ENCODE measurements at regions not wholly inside any gene's neighbourhood (a gene's known extent, or its start where the extent isn't known, plus 50 kb on each side); places are given as distances from the start of the nearest gene placed in this dataset.
"Not testable (repeated sequence)": the region's sequence is repeated elsewhere in the genome, so short reads cannot be mapped to it uniquely, and the experiment has no call there.

DNA sequence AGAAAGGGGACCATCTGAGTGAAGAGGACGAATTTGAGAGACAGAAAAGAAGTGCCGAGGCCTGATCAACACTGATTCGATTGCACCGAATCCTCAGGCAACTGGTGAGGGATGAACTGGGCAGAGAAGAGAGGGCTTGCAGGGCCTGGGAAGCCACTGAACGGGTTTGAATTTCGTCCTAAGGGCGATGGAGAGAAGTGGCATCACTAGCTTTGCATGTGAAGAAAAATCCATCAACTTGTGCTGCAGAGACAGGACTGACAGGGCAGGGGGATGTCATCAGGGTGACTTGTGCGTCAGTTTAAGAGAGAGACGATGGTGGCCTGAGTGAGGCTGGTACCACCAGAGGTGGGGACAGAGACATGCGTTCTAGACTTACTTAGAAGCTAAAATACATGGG is 73.7 kb upstream of the SLC22A23 start:
- Histone ChIP-seq H3K9ac (ENCODE audit: low read depth in 2 of 2, low read length in 2 of 2) (no peak overlapping the region), H3K27me3 (no peaks in the 10 kb centered on the region), H3K36me3 (no peaks in the 10 kb centered on the region), H3K4me3 (no peak overlapping the region), H3K4me1 (no peaks in the 10 kb centered on the region), H3K9me3 (no peaks in the 10 kb centered on the region), H3K27ac (no peak overlapping the region)
- intact Hi-C loops (cut with DNase I) = no loop called here
- TF ChIP-seq CTCF (IDR thresholded peaks at IDR 0.05) = no peak
- peak; percentile 14 for DNase-seq

DNA sequence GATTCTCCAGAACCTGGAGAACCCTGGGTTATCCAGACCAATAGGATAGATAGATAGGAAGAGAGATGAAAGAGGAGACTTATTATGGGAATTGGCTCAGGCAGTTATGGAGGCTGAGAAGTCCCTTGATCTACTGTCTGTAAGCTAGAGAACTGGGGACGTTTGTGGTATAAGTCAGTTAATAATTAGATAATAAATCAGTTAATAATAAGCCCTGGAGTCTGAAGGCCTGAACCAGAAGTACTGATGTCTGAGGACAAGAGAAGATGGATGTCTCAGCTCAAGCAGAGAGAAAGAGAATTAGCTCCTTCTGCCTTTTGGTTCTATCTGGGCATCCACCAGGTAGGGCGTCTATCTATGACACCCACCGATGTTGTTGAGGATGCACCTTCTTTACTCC is 72.9 kb upstream of the SLC22A23 start:
- no peak overlapping the region for H3K9ac ChIP-seq (ENCODE audit: low read depth in 2 of 2, low read length in 2 of 2)
- H3K36me3 ChIP-seq = no peaks in the 10 kb centered on the region
- no peak overlapping the region for H3K27ac ChIP-seq
- no peak for DNase-seq
- no peaks in the 10 kb centered on the region for H3K27me3 ChIP-seq
- no peak overlapping the region for H3K4me3 ChIP-seq
- intact Hi-C loops (cut with DNase I) = no loop called here
- H3K4me1 ChIP-seq = no peaks in the 10 kb centered on the region
- no peaks in the 10 kb centered on the region for H3K9me3 ChIP-seq
- no peak for TF ChIP-seq CTCF (IDR thresholded peaks at IDR 0.05)

- H3K4me1 ChIP-seq = no peaks in the 10 kb centered on the region
- no peak for DNase-seq
- no peak overlapping the region for H3K4me3 ChIP-seq
- intact Hi-C loops (cut with DNase I) = no loop called here
- H3K27ac ChIP-seq = no peak overlapping the region
- H3K9ac ChIP-seq (ENCODE audit: low read depth in 2 of 2, low read length in 2 of 2) = no peak overlapping the region
- H3K9me3 ChIP-seq = no peaks in the 10 kb centered on the region
- no peaks in the 10 kb centered on the region for H3K36me3 ChIP-seq
- no peak for TF ChIP-seq CTCF (IDR thresholded peaks at IDR 0.05)
- no peaks in the 10 kb centered on the region for H3K27me3 ChIP-seq
Measured at GRCh38 chr6:3529232-3529631, 72.4 kb upstream of the SLC22A23 start.

DNA sequence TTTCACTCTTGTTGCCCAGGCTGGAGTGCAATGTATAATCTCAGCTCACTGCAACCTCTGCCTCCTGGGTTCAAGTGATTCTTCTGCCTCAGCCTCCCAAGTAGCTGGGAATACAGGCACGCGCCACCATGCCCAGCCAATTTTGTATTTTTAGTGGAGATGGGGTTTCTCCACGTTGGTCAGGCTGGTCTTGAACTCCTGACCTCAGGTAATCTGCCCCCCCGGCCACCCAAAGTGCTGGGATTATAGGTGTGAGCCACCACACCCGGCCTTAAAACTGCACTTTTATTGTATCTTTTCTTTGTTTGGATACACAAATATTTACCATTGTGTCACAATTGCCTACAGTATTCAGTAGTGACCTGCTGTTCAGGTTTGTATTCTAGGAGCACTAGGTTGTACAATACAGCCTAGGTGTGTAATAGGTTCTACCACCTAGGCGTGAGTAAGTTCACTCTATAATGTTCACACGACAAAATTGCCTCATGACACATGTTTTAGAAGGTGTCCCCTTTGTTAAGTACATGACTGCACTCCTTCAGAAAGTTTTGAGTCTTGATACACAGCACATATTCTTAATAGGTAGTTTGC is 71.3 kb upstream of the SLC22A23 start:
- H3K9ac ChIP-seq (ENCODE audit: low read depth in 2 of 2, low read length in 2 of 2); H3K27ac ChIP-seq; H3K4me1 ChIP-seq; H3K9me3 ChIP-seq; H3K36me3 ChIP-seq; H3K4me3 ChIP-seq; H3K27me3 ChIP-seq; intact Hi-C loops (cut with DNase I): not testable (repeated sequence)
- peak; percentile 50 for DNase-seq

GRCh38 chr6:3527651-3527977 is 70.8 kb upstream of the SLC22A23 start:
- H3K9me3 ChIP-seq = no peaks in the 10 kb centered on the region
- H3K27me3 ChIP-seq = no peaks in the 10 kb centered on the region
- no peak overlapping the region for H3K9ac ChIP-seq (ENCODE audit: low read depth in 2 of 2, low read length in 2 of 2)
- no peaks in the 10 kb centered on the region for H3K4me1 ChIP-seq
- DNase-seq = no peak
- intact Hi-C loops (cut with DNase I) = no loop called here
- H3K36me3 ChIP-seq = no peaks in the 10 kb centered on the region
- H3K27ac ChIP-seq = no peak overlapping the region
- TF ChIP-seq CTCF (IDR thresholded peaks at IDR 0.05) = no peak
- no peak overlapping the region for H3K4me3 ChIP-seq

- intact Hi-C loops (cut with DNase I) = no loop called here
- H3K36me3 ChIP-seq = no peaks in the 10 kb centered on the region
- no peak overlapping the region for H3K27ac ChIP-seq
Measured at GRCh38 chr6:3526962-3527650, 70.3 kb upstream of the SLC22A23 start.

More at GRCh38 chr6:3526962-3527650, 70.3 kb upstream of the SLC22A23 start:
- Histone ChIP-seq H3K9me3 (no peaks in the 10 kb centered on the region), H3K27me3 (no peaks in the 10 kb centered on the region), H3K9ac (ENCODE audit: low read depth in 2 of 2, low read length in 2 of 2) (no peak overlapping the region), H3K4me3 (no peak overlapping the region), H3K4me1 (no peaks in the 10 kb centered on the region)
- no peak for DNase-seq
- TF ChIP-seq CTCF (IDR thresholded peaks at IDR 0.05) = no peak

All from colonic mucosa (tissue), 4 donors.